ENCODE measurements at regions not wholly inside any gene's neighbourhood (a gene's known extent, or its start where the extent isn't known, plus 50 kb on each side); places are given as distances from the start of the nearest gene placed in this dataset.

DNA sequence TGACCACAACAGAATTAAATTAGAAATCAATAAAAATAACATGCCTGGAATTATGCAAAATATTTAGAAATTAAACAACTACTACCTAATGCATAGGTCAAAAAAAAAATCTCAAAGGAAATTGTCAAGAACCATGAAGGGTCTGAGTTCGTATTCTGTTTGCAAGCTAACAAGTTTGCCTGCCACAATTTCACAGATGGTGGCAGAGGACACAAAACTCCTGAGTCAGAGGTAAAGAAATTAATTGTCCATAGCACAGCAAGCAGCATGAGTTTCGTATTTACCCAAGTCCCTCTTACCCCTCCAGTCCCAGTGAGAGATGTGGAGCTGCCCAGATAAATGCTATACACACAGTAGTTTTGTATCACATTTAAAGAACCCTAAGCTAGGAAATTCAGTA, 675.9 kb downstream of the UQCRFS1 start:
- in situ Hi-C loops (cut with MboI; ENCODE audit: low sequenced_read_pairs in 4 of 4), result no loop called here
- TF ChIP-seq, protein P1, sequence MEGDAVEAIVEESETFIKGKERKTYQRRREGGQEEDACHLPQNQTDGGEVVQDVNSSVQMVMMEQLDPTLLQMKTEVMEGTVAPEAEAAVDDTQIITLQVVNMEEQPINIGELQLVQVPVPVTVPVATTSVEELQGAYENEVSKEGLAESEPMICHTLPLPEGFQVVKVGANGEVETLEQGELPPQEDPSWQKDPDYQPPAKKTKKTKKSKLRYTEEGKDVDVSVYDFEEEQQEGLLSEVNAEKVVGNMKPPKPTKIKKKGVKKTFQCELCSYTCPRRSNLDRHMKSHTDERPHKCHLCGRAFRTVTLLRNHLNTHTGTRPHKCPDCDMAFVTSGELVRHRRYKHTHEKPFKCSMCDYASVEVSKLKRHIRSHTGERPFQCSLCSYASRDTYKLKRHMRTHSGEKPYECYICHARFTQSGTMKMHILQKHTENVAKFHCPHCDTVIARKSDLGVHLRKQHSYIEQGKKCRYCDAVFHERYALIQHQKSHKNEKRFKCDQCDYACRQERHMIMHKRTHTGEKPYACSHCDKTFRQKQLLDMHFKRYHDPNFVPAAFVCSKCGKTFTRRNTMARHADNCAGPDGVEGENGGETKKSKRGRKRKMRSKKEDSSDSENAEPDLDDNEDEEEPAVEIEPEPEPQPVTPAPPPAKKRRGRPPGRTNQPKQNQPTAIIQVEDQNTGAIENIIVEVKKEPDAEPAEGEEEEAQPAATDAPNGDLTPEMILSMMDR (IDR thresholded peaks at IDR 0.05 in 4 of 5, conservative IDR thresholded peaks at IDR 0.05 in 1 of 5), result no peak
- no peak for TF ChIP-seq POLR2A (IDR thresholded peaks at IDR 0.05)
- H3K4me1 ChIP-seq, result no peaks in the 10 kb centered on the region
- no peaks in the 10 kb centered on the region for H3K27me3 ChIP-seq
- intact Hi-C loops (cut with DNase I; ENCODE audit: low total_unique reads), result no loop called here
- ATAC-seq, result no peak
- no peak for DNase-seq
- H3K9me3 ChIP-seq, result peaks cover 0 to 7% (median 0%) of the 10 kb centered on the region in 3 donors
- no peak overlapping the region for H3K4me3 ChIP-seq
- H3K36me3 ChIP-seq, result no peaks in the 10 kb centered on the region
- H3K27ac ChIP-seq, result no peak overlapping the region

DNA sequence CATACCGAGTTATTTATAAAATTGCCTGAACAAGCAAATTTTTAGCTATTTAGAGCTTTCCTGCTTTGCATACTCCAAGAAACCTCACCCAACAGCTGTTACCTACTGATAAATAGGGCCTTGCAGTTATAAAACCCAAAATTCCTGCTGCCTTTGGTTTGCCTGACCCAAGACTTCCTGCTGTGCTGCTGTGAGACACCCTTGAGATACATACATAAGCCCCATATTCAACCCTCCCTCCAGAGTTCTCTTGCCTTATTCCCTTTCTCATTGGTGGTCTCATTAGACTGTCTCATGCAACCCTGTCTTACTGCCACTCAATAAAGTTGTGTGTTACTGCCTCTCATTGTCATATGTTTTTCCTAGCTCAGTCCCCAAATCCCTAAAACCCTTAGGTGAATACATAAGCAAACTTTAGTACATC, 677.6 kb downstream of the UQCRFS1 start:
- no peak for ATAC-seq
- no peak overlapping the region for H3K27ac ChIP-seq
- intact Hi-C loops (cut with DNase I; ENCODE audit: low total_unique reads), result no loop called here
- no peaks in the 10 kb centered on the region for H3K27me3 ChIP-seq
- H3K4me1 ChIP-seq, result no peaks in the 10 kb centered on the region
- in situ Hi-C loops (cut with MboI; ENCODE audit: low sequenced_read_pairs in 4 of 4), result no loop called here
- H3K36me3 ChIP-seq, result no peaks in the 10 kb centered on the region
- H3K4me3 ChIP-seq, result no peak overlapping the region
- no peak for TF ChIP-seq POLR2A (IDR thresholded peaks at IDR 0.05)
- TF ChIP-seq, protein P1 (IDR thresholded peaks at IDR 0.05 in 4 of 5, conservative IDR thresholded peaks at IDR 0.05 in 1 of 5), result no peak
- peaks cover 0 to 7% (median 0%) of the 10 kb centered on the region in 3 donors for H3K9me3 ChIP-seq
- DNase-seq, result no peak

DNA sequence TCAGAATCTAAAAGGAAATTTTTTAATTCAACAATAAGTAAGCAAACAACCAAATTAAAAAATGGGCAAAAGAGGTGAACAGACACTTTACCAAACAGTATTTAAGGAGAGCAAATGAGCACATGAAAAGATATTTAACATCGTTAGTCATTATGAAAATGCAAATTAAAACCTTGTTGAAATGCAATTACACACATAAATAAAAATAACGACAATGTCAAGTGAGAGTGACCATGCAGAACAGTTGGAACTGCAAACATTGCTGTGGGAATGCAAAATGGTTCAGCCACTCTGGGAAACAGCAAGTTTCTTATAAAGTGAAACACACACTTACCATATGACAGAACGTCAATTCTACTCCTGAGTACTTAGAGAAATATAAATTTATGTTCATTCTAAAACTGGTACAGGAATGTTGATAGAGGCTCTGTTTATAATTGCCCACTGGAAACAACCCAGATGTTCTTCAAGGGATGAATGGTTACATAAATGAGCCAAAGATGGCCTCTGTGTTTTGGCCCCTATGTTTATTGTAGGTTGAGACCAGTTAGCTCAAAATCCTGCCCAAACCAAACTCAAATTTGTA, 678.1 kb downstream of the UQCRFS1 start:
- DNase-seq (no peak), ATAC-seq (no peak)
- in situ Hi-C loops (cut with MboI; ENCODE audit: low sequenced_read_pairs in 4 of 4) (no loop called here), intact Hi-C loops (cut with DNase I; ENCODE audit: low total_unique reads) (no loop called here)
- no peaks in the 10 kb centered on the region for H3K27me3 ChIP-seq
- no peak for TF ChIP-seq POLR2A (IDR thresholded peaks at IDR 0.05)
- TF ChIP-seq, protein P1 (IDR thresholded peaks at IDR 0.05 in 4 of 5, conservative IDR thresholded peaks at IDR 0.05 in 1 of 5), result no peak
- no peak overlapping the region for H3K27ac ChIP-seq
- no peaks in the 10 kb centered on the region for H3K4me1 ChIP-seq
- H3K9me3 ChIP-seq, result peaks cover 0 to 7% (median 0%) of the 10 kb centered on the region in 3 donors
- no peaks in the 10 kb centered on the region for H3K36me3 ChIP-seq
- no peak overlapping the region for H3K4me3 ChIP-seq

DNA sequence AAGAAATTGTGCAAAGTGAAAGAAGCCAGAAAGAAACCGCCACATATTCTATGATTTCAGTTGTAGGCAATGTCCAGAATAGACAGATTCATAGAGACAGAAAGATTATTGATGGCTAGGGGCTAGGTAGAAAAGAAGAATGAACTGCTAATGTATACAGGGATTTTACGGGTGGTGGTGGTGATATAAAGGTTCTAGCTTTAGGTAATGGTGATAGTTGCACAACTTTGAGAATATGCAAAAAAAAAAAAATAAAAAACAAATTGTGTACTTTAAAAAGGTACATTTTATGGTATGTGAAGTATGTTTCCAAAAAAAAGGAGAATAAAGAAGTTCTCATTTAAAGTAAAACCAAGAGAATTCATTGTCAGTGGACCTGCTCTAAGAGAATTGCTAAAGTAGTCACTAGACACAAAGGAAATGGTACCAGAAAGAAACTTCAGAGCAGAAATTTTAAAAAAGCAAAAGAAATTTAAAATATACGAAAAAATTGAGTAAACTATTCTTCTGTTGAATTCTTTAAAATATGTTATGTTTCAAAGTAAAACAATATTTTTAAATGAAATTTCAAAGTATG, 680.1 kb downstream of the UQCRFS1 start:
- Histone ChIP-seq H3K9me3 (peaks cover 0 to 7% (median 0%) of the 10 kb centered on the region in 3 donors), H3K27ac (no peak overlapping the region), H3K4me3 (no peak overlapping the region), H3K27me3 (no peaks in the 10 kb centered on the region), H3K36me3 (no peaks in the 10 kb centered on the region), H3K4me1 (no peaks in the 10 kb centered on the region)
- intact Hi-C loops (cut with DNase I; ENCODE audit: low total_unique reads) (no loop called here), in situ Hi-C loops (cut with MboI; ENCODE audit: low sequenced_read_pairs in 4 of 4) (no loop called here)
- ATAC-seq (no peak), DNase-seq (no peak)
- TF ChIP-seq, protein P1 (IDR thresholded peaks at IDR 0.05 in 4 of 5, conservative IDR thresholded peaks at IDR 0.05 in 1 of 5), result no peak
- TF ChIP-seq POLR2A (IDR thresholded peaks at IDR 0.05), result no peak

Data from gastrocnemius medialis (tissue), 4 donors.